HepG2 (cell line): ENCODE measurements at regions not wholly inside any gene's neighbourhood (a gene's known extent, or its start where the extent isn't known, plus 50 kb on each side); places are given as distances from the start of the nearest gene placed in this dataset.

Experiments
- ATAC-seq: fragments of 200-7000 bp; cut with Tn5 transposase; 3 replicates; pipeline ENCODE4 v1.9.1; 2020; ENCODE audit warnings: mild to moderate bottlenecking, moderate library complexity
- BruUV-seq: library from RNA; stranded (reverse); fragments of 400-500 nt; replicated peaks from 2 replicates; lab custom pipeline; 2021; lab: Mats Ljungman, UMichigan
- CTCF ChIA-PET: fragments of 300-600 bp; formaldehyde crosslinking; extraction: SDS; loops from one replicate; lab custom pipeline; 2021; ENCODE audit warnings: low total read pairs, inconsistent platforms, low intra/inter-chr PET ratio; lab: Yijun Ruan, JAX
- POLR2A ChIA-PET: fragments of 350-600 bp; sonication (Branson Sonifier 250); formaldehyde crosslinking; loops from one replicate; lab custom pipeline; 2020; ENCODE audit warnings: antibody characterized with exemption, inconsistent platforms; lab: Yijun Ruan, JAX
- DNase-seq: peaks from one replicate; pipeline ENCODE4 v3.0.0-alpha.2; 2015; ENCODE audit warnings: low spot score
- FAIRE-seq: peaks from 3 replicates; lab custom pipeline; 2011; peaks lifted over from hg19 to GRCh38; lab: Jason Lieb, UNC
- H2AFZ ChIP-seq: one replicate; pipeline ENCODE4 v1.6.1; 2011; ENCODE audit warnings: low read length, inconsistent platforms
- H3K27ac ChIP-seq: fragments of 300-600 bp; 3 replicates; pipeline ENCODE4 v1.8.0; 2011; ENCODE audit warnings: mixed run types, mild to moderate bottlenecking, mixed read lengths, low read length, inconsistent platforms; ENCODE audit not compliant: insufficient read depth; ENCODE audit errors: extremely low read length
- H3K27me3 ChIP-seq, 2 experiments: fragments of 200-600 bp in 1 of 2; 2 replicates in 1 of 2; 3 replicates in 1 of 2; pipeline versions ENCODE4 v1.6.0 to v1.8.0; 2011; ENCODE audit warnings: low read length in 2 of 2, mild to moderate bottlenecking in 2 of 2, moderate library complexity in 2 of 2, inconsistent platforms in 1 of 2; ENCODE audit not compliant: insufficient read depth in 2 of 2, control insufficient read depth in 1 of 2
- H3K36me3 ChIP-seq, 2 experiments: fragments of 200-600 bp in 1 of 2; replicated peaks in 1 of 2; 2 replicates in 1 of 2; 3 replicates in 1 of 2; pipeline versions ENCODE4 v1.5.1 to v1.8.0; 2011; ENCODE audit warnings: low read length in 2 of 2, inconsistent platforms in 1 of 2; ENCODE audit not compliant: insufficient read depth in 2 of 2, control insufficient read depth in 1 of 2
- H3K4me1 ChIP-seq: 2 replicates; pipeline ENCODE4 v1.5.1; 2012; ENCODE audit warnings: low read length, inconsistent platforms; ENCODE audit not compliant: insufficient read depth
- H3K4me2 ChIP-seq: 2 replicates; pipeline ENCODE4 v1.6.0; 2011; ENCODE audit warnings: low read depth, low read length, inconsistent platforms
- H3K4me3 ChIP-seq, 3 experiments: fragments of 200-600 bp in 1 of 3; sonication (generic), shearing (Covaris generic) in 1 of 3; replicated peaks in 1 of 3; 2 replicates each; pipeline ENCODE4 v1.5.1; 2011 to 2016; ENCODE audit warnings: low read length in 3 of 3, inconsistent platforms in 2 of 3, low read depth in 2 of 3, mild to moderate bottlenecking in 2 of 3, control low read depth in 1 of 3, mixed read lengths in 1 of 3; ENCODE audit not compliant: insufficient read depth in 1 of 3
- H3K79me2 ChIP-seq: one replicate; pipeline ENCODE4 v1.6.1; 2011; ENCODE audit warnings: low read length, inconsistent platforms; ENCODE audit not compliant: insufficient read depth
- H3K9ac ChIP-seq: 2 replicates; pipeline ENCODE4 v1.6.0; 2011; ENCODE audit warnings: mild to moderate bottlenecking, low read depth, low read length, inconsistent platforms; ENCODE audit not compliant: insufficient read depth
- H3K9me3 ChIP-seq: 2 replicates; pipeline ENCODE4 v1.5.1; 2012; ENCODE audit warnings: mild to moderate bottlenecking, low read length
- H4K20me1 ChIP-seq: 2 replicates; pipeline ENCODE4 v1.6.0; 2011; ENCODE audit warnings: inconsistent platforms, mild to moderate bottlenecking, low read length, moderate library complexity; ENCODE audit not compliant: insufficient read depth
- HMGXB4 ChIP-seq, 2 experiments: sonication (generic) in 1 of 2; formaldehyde crosslinking in 1 of 2; IDR thresholded peaks; 2 replicates each; pipeline versions ENCODE4 v1.4.0 to v1.6.1; 2018 to 2020; ENCODE audit warnings: missing genetic modification reagents in 2 of 2, borderline replicate concordance in 1 of 2, low read depth in 1 of 2, mild to moderate bottlenecking in 1 of 2, missing biosample characterization in 1 of 2
- IKZF4 ChIP-seq: sonication (generic); formaldehyde crosslinking; IDR thresholded peaks from 2 replicates; pipeline ENCODE4 v1.5.1; 2020; ENCODE audit warnings: borderline replicate concordance, mild to moderate bottlenecking, low read depth, missing genetic modification reagents; ENCODE audit errors: not compliant biosample characterization
- KDM4B ChIP-seq: sonication (generic); formaldehyde crosslinking; IDR thresholded peaks from 2 replicates; pipeline ENCODE4 v1.4.0; 2020; ENCODE audit warnings: missing genetic modification reagents
- MIER3 ChIP-seq: IDR thresholded peaks from 2 replicates; pipeline ENCODE4 v1.6.1; 2016; ENCODE audit warnings: missing compliant biosample characterization, borderline replicate concordance
- MIXL1 ChIP-seq: IDR thresholded peaks from 2 replicates; pipeline ENCODE4 v1.6.1; 2016
- NFATC3 ChIP-seq: sonication (generic); formaldehyde crosslinking; IDR thresholded peaks from 2 replicates; pipeline ENCODE4 v1.5.1; 2020; ENCODE audit warnings: mild to moderate bottlenecking, missing genetic modification reagents
- POGK ChIP-seq: sonication (generic); formaldehyde crosslinking; conservative IDR thresholded peaks from 2 replicates; pipeline ENCODE4 v1.8.0; 2022; ENCODE audit warnings: mild to moderate bottlenecking, moderate library complexity, missing genetic modification reagents
- SIX1 ChIP-seq: sonication (generic); formaldehyde crosslinking; IDR thresholded peaks from 2 replicates; pipeline ENCODE4 v1.4.0; 2020; ENCODE audit warnings: missing genetic modification reagents, borderline replicate concordance
- UBTF ChIP-seq: sonication (generic); formaldehyde crosslinking; IDR thresholded peaks from 2 replicates; pipeline ENCODE4 v1.4.0; 2020; ENCODE audit warnings: mild to moderate bottlenecking, missing genetic modification reagents
- ZC3H4 ChIP-seq: sonication (generic); formaldehyde crosslinking; IDR thresholded peaks from 2 replicates; pipeline ENCODE4 v1.4.0; 2020; ENCODE audit warnings: missing genetic modification reagents, borderline replicate concordance
- ZGPAT ChIP-seq: IDR thresholded peaks from 2 replicates; pipeline ENCODE4 v1.6.1; 2016; ENCODE audit warnings: mild to moderate bottlenecking
- ZNF180 ChIP-seq: sonication (generic); formaldehyde crosslinking; IDR thresholded peaks from 2 replicates; pipeline ENCODE4 v1.4.0; 2020; ENCODE audit warnings: low read depth, missing genetic modification reagents, borderline replicate concordance
- ZNF230 ChIP-seq: sonication (generic); formaldehyde crosslinking; IDR thresholded peaks from 2 replicates; pipeline ENCODE4 v1.4.0; 2020; ENCODE audit warnings: mild to moderate bottlenecking, missing genetic modification reagents
- ZNF460 ChIP-seq: sonication (generic); formaldehyde crosslinking; IDR thresholded peaks from 2 replicates; pipeline ENCODE4 v1.5.1; 2020; ENCODE audit warnings: missing genetic modification reagents, mild to moderate bottlenecking, borderline replicate concordance
- ZNF704 ChIP-seq: sonication (generic); formaldehyde crosslinking; IDR thresholded peaks from 2 replicates; pipeline ENCODE4 v1.8.1; 2023; ENCODE audit warnings: mild to moderate bottlenecking, inconsistent platforms, moderate library complexity, missing genetic modification reagents, borderline replicate concordance
- ZNF75D ChIP-seq: sonication (generic); formaldehyde crosslinking; IDR thresholded peaks from 2 replicates; pipeline ENCODE4 v1.8.1; 2023; ENCODE audit warnings: missing genetic modification reagents, mild to moderate bottlenecking, borderline replicate concordance
- ZNF83 ChIP-seq: sonication (generic); formaldehyde crosslinking; IDR thresholded peaks from 2 replicates; pipeline ENCODE4 v1.4.0; 2020; ENCODE audit warnings: missing genetic modification reagents, mild to moderate bottlenecking, borderline replicate concordance
- WGBS: methylation state at CpG from one replicate; pipeline ENCODE4 v1.1.6; 2017; ENCODE audit warnings: low lambda C conversion rate; 5-methylcytosine and 5-hydroxymethylcytosine counted together
- in situ Hi-C: cut with HindIII; loops from 2 replicates; pipeline ENCODE4 v1.10.0; 2017; ENCODE audit warnings: low pct_unique_long_range_greater_than_20kb; ENCODE audit not compliant: extremely low pct_ligation_motif_present
- intact Hi-C: fragments of 100-400 bp; cut with micrococcal nuclease; formaldehyde crosslinking; loops from one replicate; pipeline ENCODE4 v1.10.0; 2022; ENCODE audit not compliant: unreplicated experiment

- WGBS: no CpG with 5 or more reads among the region's 2 CpGs
- no peaks in the 10 kb centered on the region for H3K79me2 ChIP-seq
- no peak overlapping the region for H3K4me2 ChIP-seq
- ATAC-seq (no peak), FAIRE-seq (no peak), DNase-seq (no peak)
- no peaks in the 10 kb centered on the region for H3K4me1 ChIP-seq
- CTCF ChIA-PET: no interaction called here
- no peaks in the 10 kb centered on the region for H3K36me3 ChIP-seq
- H2AFZ ChIP-seq: no peak overlapping the region
- no peaks in the 10 kb centered on the region for H3K27me3 ChIP-seq
- no peaks in the 10 kb centered on the region for H3K9me3 ChIP-seq
- H3K9ac ChIP-seq: no peak overlapping the region
- no TSS peak for BruUV-seq
- in situ Hi-C loops: no loop called here
- intact Hi-C loops: no loop called here
- no peak overlapping the region for H3K4me3 ChIP-seq
- H4K20me1 ChIP-seq: no peaks in the 10 kb centered on the region
- POLR2A ChIA-PET: no interaction called here
- H3K27ac ChIP-seq: no peak overlapping the region
- TF ChIP-seq MIER3 (no peak), SIX1 (CRISPR knock-in tag) (no peak), ZNF83 (CRISPR knock-in tag) (no peak), ZNF75D (CRISPR knock-in tag) (no peak), ZC3H4 (CRISPR knock-in tag) (no peak), POGK (no peak), HMGXB4 (CRISPR knock-in tag; IDR thresholded peaks at IDR 0.05; ENCODE audit: borderline replicate concordance in 1 of 2, low read depth in 1 of 2) (no peak), NFATC3 (CRISPR knock-in tag) (no peak), IKZF4 (no peak), ZNF460 (CRISPR knock-in tag) (no peak), MIXL1 (no peak), ZNF704 (CRISPR knock-in tag) (no peak), KDM4B (CRISPR knock-in tag) (no peak), ZNF180 (CRISPR knock-in tag) (no peak), ZNF230 (no peak), UBTF (no peak), ZGPAT (CRISPR knock-in tag) (no peak)
Observed at GRCh38 chrX:102044496-102044895, 81.0 kb upstream of the TCEAL2 start.
